ENCODE measurements at regions not wholly inside any gene's neighbourhood (a gene's known extent, or its start where the extent isn't known, plus 50 kb on each side); places are given as distances from the start of the nearest gene placed in this dataset.

GRCh38 chr4:149095001-149095400 is 652.8 kb upstream of the NR3C2 start:
- no peak for TF ChIP-seq ZNF274 (IDR thresholded peaks at IDR 0.05; ENCODE audit: low read length)
- TF ChIP-seq ZNF274 (tag by site-specific recombination; IDR thresholded peaks at IDR 0.05; ENCODE audit: borderline replicate concordance), result no peak
- no peak for TF ChIP-seq ZBTB44 (tag by site-specific recombination; IDR thresholded peaks at IDR 0.05)
- no peak for TF ChIP-seq CTCF (tag by site-specific recombination; IDR thresholded peaks at IDR 0.05)
- TF ChIP-seq ZNF138 (tag by site-specific recombination; IDR thresholded peaks at IDR 0.05; ENCODE audit: borderline replicate concordance), result no peak
- TF ChIP-seq ZNF24 (tag by site-specific recombination; IDR thresholded peaks at IDR 0.05), result no peak
- no peak for TF ChIP-seq ZBTB20 (tag by site-specific recombination; IDR thresholded peaks at IDR 0.05)
